DMS153 treated with DMSO at 0.1 percent for 48 hours (cell line): ENCODE measurements at regions not wholly inside any gene's neighbourhood (a gene's known extent, or its start where the extent isn't known, plus 50 kb on each side); places are given as distances from the start of the nearest gene placed in this dataset.

Source experiments
- DNase-seq: peaks from one replicate; lab custom pipeline; 2025; ENCODE audit not compliant: unreplicated experiment; lab: John Stamatoyannopoulos, UW

DNA sequence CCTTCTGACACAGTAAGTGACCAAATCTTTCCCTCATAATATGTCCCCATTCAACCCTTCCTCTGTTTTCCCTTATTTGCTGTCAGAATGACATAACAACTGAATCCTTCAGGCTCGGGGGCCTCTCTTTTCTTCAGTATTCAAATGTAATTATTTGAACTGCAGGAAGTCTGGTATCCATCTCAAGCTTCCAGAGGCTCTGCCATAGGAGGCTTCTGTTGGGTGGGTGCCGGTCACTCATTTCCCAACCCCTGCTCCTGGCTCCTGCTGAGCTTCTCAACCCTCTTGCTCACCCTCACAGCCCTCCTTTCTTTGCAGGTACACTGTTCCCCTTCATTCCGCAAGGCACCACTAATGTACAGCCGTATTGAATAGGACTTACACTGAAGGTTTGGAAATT is 151.8 kb upstream of the MAP3K1 start:
- no peak for DNase-seq

DNA sequence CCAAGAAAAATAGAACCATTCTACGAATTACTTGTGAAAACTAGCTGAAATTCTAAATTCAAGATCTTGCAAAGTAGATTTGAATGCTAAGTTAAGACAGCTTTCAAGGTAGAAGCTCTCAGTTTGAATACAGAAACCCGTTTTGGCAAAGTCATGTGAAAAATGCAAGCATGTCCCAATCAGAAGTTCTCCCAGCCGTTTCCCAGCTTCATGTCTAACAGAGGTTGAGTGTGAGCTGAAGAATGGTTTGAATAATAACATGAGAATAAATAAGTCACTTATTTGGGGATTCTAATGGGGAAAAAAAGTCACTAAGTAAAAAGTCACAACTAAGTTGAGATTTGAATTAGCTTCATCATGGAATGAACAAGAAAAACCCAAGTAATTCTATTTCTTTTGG is 152.5 kb upstream of the MAP3K1 start:
- no peak for DNase-seq

DNA sequence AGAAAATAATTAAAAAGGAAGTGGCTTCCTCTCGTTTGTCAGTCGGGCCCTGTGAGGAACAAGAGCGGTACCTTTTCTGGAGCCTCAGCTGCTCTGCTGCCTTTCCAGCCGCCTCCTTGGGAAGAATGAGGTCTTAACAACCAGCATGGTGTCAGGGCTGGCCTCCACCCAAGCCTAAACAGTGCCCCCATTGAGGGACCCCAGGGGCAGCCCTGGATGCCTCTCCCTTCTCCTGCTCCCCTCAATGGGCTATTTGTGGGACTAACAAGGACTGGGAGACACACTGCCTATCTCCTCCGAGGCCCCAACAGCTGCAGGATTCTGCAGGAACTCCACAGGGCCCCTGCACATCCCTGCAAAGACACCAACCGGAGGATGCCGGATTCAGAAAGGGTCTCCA is 155.4 kb upstream of the MAP3K1 start:
- no peak for DNase-seq

DNA sequence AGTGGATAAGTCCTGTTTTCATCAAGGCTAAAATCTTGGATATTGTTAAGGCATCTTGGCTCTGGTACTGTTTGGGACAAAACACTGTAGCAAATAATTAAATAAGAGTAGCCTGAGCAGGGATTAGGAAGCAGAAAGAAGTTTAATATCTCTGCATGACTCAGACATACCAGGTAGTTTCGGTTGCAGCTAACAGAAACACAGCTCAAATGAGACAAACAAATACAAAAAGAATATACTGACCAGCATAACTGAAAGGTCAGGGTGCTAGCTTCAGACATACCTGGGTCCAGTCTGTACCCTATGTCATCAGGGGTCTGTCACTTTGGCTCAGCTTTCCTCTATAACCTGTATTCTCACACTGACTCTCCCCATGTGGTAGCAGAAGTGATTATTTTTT is 156.4 kb upstream of the MAP3K1 start:
- no peak for DNase-seq

- no peak for DNase-seq
Measured at GRCh38 chr5:56656846-56657726, 158.3 kb upstream of the MAP3K1 start.

- no peak for DNase-seq
Measured at GRCh38 chr5:56651893-56652292, 163.5 kb upstream of the MAP3K1 start.

DNA sequence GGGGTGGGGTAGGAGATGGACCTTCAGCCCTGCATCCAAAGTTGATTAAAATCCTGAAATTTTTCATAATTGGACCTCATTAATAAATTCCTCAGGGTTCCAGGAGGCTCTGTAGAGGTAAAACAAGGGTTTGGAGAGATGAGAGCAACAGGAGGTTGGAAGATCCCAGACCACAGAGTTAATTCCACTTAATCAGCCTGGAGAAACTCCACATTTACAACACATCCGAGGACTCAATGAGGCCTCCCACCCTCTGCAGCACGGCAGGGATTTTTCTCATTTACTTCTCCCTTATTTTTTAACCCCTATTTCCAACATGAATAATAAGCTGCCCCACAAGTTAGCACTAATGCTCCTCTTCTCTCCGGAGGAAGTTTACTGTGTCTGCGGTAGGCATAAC is 165.0 kb upstream of the MAP3K1 start:
- DNase-seq: no peak

DNA sequence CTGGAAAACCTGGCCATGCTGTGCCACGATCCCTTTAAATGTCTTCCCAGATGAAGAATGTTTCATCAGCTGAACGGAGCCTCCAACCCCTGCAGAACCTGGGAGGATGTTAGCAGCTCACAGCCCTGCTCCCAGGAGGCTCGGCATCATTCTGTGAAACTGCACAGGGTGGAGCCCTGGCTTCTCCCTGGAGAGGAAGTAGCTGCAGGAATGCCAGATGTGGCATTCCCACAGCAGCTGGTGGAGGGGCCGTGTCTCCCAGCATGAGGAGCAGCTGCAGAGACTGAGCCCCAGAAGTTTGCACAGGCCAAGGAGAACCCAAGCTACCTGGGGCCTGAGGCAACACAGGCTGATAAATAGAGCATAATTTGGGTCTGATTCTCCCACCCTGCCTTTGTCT is 165.8 kb upstream of the MAP3K1 start:
- DNase-seq: no peak

DNA sequence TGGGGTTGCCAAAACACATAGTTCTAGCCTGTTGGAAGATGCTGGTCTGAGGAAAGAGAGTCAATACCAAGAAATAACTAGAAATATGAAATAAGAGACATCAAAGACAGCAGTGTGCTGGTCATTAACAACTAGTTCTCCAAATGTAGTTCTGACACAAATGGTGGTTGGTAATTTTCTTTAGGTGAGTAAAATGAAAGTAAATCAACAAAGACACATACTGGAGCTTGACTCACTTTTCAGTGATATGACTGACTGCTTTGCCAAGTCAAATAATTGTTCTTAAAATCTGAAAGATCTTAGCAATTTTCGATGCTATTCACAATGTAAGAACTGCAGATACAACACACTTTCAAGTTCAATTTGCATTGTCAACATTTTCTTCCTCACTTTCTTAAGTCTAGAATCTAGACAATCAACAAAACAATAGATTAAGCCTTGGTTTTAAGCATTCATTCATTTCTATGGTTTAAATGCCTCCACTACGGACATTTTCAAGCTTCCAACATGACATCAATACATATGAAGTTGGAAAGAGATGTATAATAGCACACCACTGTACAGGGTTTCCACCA is 166.8 kb upstream of the MAP3K1 start:
- no peak for DNase-seq

DNA sequence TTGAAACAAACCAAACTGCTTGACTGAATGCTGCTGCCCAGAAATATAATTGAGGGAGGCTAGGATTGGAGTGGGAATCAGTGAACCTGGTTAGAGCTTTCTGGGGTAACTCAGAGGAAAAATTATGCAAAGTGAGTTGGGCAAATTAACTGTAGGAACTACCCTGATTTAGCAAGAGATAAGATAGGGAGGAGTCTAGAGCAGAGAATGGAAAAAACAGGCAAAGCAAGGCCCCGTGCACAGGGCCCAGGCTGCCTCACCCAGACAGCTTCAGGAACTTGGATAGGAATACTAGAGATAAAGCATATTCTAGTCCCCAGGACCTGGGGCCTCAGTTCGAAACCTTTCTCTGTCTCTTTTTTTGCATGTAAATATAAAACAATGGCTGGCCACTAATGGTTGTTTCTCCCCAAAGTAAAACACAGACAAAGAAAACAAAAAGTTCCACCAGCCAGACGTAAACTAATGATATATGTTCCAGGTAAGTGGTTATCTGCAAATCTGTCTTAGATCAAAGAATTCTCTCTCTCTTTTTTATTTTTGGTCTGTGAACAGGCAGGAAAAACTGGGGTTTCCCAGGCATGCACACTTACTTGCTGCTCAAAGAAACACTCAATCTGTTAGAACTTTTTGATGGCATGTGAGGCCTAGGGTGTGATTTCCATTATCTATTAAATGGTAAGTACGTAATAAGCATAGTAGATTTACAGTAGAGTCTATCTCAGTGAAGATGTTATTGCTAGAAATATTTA is 168.1 kb upstream of the MAP3K1 start:
- DNase-seq: no peak

- DNase-seq: no peak
Measured at GRCh38 chr5:56641635-56642260, 173.6 kb upstream of the MAP3K1 start.

DNA sequence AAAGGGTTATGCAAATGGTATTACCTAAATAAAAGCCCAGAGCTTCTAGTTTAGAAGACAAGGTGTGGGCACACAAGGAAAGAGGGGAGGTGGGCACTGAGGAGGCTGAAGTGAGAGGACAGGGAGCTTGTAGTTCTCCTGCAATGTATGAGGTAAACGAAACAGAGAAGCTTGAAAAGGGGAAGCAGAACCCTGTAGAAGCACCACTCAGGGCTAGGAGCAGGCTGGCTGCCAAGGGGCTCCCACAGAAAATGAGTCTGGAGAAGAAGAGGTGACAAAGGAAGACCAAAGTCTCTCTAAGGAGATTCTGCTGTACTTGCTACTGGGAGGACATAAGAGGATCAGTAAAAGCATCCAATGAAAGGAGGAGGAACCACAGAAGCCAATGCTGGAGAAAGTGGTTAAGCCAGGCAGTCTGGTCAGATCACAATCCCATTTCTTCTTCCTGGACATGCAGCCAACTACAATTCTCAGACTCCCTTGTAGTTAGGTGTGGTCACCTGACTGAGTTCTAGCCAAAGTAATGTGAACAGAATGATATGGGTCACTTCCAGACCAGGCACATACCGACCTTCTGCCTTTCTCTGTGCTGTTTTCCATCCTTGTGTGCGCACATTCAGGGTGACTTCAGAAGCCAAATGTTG is 174.5 kb upstream of the MAP3K1 start:
- DNase-seq: no peak

DNA sequence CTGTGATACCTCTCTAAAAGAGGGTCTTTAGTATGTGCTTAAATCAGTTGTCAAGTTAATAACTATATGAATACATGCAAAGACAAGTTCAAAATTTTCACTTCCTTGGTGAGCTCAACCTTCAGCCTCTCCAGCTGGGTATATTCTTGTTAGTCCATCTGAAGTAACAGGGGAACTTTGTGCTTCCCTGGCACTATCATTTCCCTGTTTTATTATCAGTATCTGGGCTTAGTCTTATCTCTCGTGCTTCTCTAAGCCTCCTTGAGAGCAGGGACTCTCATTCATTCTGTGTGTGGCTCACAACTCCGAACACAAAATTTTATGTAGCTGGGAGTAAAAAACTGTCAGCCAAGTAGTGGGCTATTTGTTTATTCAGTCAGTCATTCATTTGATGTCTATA is 175.9 kb upstream of the MAP3K1 start:
- no peak for DNase-seq

- DNase-seq: no peak
Measured at GRCh38 chr5:56638768-56639238, 176.5 kb upstream of the MAP3K1 start.

DNA sequence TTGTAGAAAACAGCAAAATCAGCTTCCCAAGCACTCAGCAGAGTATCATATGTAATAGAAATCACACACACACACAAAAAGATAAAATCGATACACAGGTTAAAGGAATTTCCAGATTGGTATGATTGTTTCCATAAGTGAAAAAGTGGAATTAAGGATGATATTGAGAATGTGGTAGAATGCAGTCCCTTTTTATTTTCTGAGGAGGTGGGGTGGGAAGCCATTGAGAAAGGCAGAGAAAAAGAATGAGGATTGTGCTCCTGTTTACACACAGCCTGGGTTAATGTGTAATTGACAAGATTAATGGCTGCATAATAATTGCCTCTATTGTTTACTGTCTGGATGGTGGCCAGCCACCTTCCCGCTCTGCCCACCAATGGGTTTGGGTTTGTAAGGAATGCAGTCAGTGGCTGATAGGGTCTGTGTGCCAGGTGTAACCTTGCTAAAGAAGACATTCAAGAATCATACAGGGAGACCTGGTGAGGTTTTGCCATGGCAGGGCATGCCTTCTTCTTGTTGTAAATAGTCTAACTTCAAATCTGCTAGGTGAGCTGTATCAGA is 177.2 kb upstream of the MAP3K1 start:
- peak; percentile 64 for DNase-seq

DNA sequence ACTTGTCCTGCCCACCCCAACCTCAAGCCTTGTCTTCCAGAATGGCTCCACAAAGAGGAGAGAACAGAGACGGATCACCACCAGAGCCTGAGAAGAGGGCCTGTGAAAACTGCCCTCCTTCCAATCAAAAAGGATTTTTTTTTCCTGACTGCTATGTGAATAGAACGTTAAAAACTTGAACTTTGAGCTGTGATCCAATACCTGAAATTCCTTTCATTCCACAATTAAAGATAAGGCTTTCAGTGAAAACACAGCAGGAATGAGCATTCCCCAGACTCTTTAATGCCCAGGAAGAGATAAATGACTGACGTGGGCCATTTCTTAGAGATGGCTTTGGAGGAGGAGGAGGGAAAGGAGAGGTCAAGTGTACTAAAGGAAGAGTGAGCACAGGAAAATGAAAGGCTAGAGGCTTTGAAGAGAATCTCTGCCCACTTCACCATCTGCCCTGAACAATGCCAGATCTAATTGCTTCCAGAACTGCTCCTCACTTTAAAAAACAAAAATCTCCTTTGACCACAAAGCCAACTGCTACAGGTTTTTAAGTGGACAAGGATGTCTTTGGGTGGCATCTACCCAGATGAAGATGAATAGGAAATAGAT is 177.9 kb upstream of the MAP3K1 start:
- DNase-seq: no peak

- DNase-seq: no peak
Measured at GRCh38 chr5:56633950-56634349, 181.4 kb upstream of the MAP3K1 start.

- DNase-seq: no peak
Measured at GRCh38 chr5:56632939-56633338, 182.4 kb upstream of the MAP3K1 start.

DNA sequence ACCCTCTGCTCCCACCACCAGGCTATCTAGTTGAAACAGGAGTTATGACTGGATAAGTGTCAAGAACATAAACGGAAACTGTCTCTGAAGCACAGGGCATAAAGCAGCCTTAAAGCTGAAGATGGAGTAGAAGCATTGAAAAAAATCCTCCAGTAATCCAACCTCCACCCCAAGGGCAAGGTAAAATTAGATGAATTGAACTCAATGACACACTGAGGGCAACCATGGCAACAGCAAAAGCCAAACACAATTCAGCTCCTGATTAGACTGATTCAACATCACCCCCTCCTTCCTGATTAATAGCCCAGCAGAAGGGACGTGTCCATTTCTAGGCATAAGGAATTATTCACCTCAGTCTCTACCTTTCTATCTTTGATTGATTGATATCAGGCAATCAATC is 183.2 kb upstream of the MAP3K1 start:
- DNase-seq: no peak

DNA sequence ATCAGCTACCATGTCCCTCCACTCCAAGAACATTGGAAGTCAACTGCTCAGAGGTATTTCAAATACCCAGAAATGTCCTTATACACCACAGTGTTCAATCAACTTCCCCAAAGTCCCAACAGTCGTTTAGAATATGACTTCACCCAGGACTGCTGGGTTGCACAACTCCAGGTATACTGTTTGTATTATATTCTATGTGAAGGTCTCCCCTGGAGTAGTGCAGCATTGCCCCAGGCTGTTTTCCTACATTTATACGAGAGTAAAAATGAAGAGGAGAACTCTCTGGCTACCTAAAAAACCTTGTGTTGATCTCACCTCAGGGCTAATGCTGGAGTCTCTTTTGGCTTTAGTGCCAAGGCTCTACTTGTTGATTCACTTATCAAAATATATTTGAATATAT is 183.6 kb upstream of the MAP3K1 start:
- no peak for DNase-seq
